HCT116 (cell line): ENCODE measurements at regions not wholly inside any gene's neighbourhood (a gene's known extent, or its start where the extent isn't known, plus 50 kb on each side); places are given as distances from the start of the nearest gene placed in this dataset.
"Not testable (repeated sequence)": the region's sequence is repeated elsewhere in the genome, so short reads cannot be mapped to it uniquely, and the experiment has no call there.

Experiments
- CBX3 ChIP-seq: IDR thresholded peaks from 2 replicates; pipeline ENCODE4 v1.6.1; 2012; ENCODE audit warnings: low read depth
- CEBPB ChIP-seq: IDR thresholded peaks from 2 replicates; pipeline ENCODE4 v1.6.1; 2012; ENCODE audit warnings: low read depth
- EGR1 ChIP-seq: IDR thresholded peaks from 2 replicates; pipeline ENCODE4 v1.6.1; 2012; ENCODE audit warnings: low read depth
- EZH2 ChIP-seq: fragments of 200-600 bp; sonication (generic); IDR thresholded peaks from 2 replicates; pipeline ENCODE4 v1.6.1; 2017; ENCODE audit warnings: antibody characterized with exemption, mixed run types
- EZH2phosphoT487 ChIP-seq: fragments of 200-600 bp; IDR thresholded peaks from 2 replicates; pipeline ENCODE4 v1.6.1; 2018; ENCODE audit warnings: antibody characterized with exemption, borderline replicate concordance
- POLR2A ChIP-seq: IDR thresholded peaks from 2 replicates; pipeline ENCODE4 v1.7.0; 2011; ENCODE audit warnings: borderline replicate concordance; ENCODE audit not compliant: insufficient read depth, insufficient read length; ENCODE audit errors: extremely low read depth
- POLR2AphosphoS5 ChIP-seq: IDR thresholded peaks from 2 replicates; pipeline ENCODE4 v1.6.1; 2011; ENCODE audit warnings: mild to moderate bottlenecking, low read depth, low read length, moderate library complexity
- ZNF274 ChIP-seq: fragments of 200-500 bp; sonication (Bioruptor generic); IDR thresholded peaks from 2 replicates; pipeline ENCODE4 v1.6.1; 2014; ENCODE audit warnings: mild to moderate bottlenecking, low read depth, low read length, inconsistent platforms
- TF ChIP-seq, protein P1 (sequence below), 3 experiments: fragments of 200-600 bp in 1 of 3; sonication (generic) in 1 of 3; IDR thresholded peaks in 2 of 3; conservative IDR thresholded peaks in 1 of 3; 2 replicates each; pipeline ENCODE4 v1.5.1; 2012 to 2017; ENCODE audit warnings: low read depth in 2 of 3, low read length in 2 of 3, antibody characterized with exemption in 1 of 3, borderline replicate concordance in 1 of 3, control low read depth in 1 of 3, mild to moderate bottlenecking in 1 of 3, mixed read lengths in 1 of 3, mixed run types in 1 of 3, moderate library complexity in 1 of 3; ENCODE audit not compliant: insufficient read depth in 1 of 3
- TF ChIP-seq, protein P2 (sequence below): IDR thresholded peaks from 2 replicates; pipeline ENCODE4 v1.6.1; 2012
- TF ChIP-seq, protein P3 (sequence below): IDR thresholded peaks from 2 replicates; pipeline ENCODE4 v1.6.1; 2012

DNA sequence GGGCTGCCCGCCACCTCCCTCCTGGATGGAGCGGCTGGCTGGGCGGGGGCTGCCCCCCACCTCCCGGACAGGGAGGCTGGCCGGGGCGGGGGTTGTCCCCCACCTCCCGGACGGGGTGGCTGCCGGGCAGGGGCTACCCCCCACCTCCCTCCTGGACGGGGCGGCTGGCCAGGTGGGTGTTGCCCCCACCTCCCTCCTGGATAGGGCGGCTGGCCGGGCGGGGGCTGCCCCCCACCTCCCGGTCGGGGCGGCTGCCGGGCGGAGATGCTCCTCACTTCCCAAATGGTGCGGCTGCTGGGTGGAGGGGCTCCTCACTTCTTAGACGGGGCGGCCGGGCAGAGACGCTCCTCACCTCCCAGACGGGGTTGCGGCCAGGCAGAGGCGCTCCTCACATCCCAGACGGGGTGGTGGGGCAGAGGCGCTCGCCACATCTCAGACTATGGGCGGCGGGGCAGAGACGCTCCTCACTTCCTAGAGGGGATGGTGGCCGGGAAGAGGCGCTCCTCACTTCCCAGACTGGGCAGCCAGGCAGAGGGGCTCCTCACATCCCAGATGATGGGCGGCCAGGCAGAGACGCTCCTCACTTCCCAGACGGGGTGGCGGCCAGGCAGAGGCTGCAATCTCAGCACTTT is 153.9 kb upstream of the OR4C13 start:
- not testable (repeated sequence) for TF ChIP-seq CBX3, ZNF274, EZH2phosphoT487, EZH2, CEBPB, POLR2AphosphoS5, EGR1, POLR2A
- TF ChIP-seq, protein P1, sequence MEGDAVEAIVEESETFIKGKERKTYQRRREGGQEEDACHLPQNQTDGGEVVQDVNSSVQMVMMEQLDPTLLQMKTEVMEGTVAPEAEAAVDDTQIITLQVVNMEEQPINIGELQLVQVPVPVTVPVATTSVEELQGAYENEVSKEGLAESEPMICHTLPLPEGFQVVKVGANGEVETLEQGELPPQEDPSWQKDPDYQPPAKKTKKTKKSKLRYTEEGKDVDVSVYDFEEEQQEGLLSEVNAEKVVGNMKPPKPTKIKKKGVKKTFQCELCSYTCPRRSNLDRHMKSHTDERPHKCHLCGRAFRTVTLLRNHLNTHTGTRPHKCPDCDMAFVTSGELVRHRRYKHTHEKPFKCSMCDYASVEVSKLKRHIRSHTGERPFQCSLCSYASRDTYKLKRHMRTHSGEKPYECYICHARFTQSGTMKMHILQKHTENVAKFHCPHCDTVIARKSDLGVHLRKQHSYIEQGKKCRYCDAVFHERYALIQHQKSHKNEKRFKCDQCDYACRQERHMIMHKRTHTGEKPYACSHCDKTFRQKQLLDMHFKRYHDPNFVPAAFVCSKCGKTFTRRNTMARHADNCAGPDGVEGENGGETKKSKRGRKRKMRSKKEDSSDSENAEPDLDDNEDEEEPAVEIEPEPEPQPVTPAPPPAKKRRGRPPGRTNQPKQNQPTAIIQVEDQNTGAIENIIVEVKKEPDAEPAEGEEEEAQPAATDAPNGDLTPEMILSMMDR (IDR thresholded peaks at IDR 0.05 in 2 of 3, conservative IDR thresholded peaks at IDR 0.05 in 1 of 3; ENCODE audit: borderline replicate concordance in 1 of 3, insufficient read depth in 1 of 3, low read depth in 2 of 3, low read length in 2 of 3), result not testable (repeated sequence)
- TF ChIP-seq, protein P2, sequence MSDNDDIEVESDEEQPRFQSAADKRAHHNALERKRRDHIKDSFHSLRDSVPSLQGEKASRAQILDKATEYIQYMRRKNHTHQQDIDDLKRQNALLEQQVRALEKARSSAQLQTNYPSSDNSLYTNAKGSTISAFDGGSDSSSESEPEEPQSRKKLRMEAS, result not testable (repeated sequence)
- TF ChIP-seq, protein P3, sequence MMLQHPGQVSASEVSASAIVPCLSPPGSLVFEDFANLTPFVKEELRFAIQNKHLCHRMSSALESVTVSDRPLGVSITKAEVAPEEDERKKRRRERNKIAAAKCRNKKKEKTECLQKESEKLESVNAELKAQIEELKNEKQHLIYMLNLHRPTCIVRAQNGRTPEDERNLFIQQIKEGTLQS, result not testable (repeated sequence)
